HG03135 (cell line): ENCODE measurements at regions not wholly inside any gene's neighbourhood (a gene's known extent, or its start where the extent isn't known, plus 50 kb on each side); places are given as distances from the start of the nearest gene placed in this dataset.
"Not testable (repeated sequence)": the region's sequence is repeated elsewhere in the genome, so short reads cannot be mapped to it uniquely, and the experiment has no call there.

Experiments used
- ATAC-seq: cut with Tn5 transposase; IDR thresholded peaks from one replicate; pipeline ENCODE4 v1.9.1; 2021; ENCODE audit warnings: mild to moderate bottlenecking, moderate library complexity; ENCODE audit not compliant: unreplicated experiment

DNA sequence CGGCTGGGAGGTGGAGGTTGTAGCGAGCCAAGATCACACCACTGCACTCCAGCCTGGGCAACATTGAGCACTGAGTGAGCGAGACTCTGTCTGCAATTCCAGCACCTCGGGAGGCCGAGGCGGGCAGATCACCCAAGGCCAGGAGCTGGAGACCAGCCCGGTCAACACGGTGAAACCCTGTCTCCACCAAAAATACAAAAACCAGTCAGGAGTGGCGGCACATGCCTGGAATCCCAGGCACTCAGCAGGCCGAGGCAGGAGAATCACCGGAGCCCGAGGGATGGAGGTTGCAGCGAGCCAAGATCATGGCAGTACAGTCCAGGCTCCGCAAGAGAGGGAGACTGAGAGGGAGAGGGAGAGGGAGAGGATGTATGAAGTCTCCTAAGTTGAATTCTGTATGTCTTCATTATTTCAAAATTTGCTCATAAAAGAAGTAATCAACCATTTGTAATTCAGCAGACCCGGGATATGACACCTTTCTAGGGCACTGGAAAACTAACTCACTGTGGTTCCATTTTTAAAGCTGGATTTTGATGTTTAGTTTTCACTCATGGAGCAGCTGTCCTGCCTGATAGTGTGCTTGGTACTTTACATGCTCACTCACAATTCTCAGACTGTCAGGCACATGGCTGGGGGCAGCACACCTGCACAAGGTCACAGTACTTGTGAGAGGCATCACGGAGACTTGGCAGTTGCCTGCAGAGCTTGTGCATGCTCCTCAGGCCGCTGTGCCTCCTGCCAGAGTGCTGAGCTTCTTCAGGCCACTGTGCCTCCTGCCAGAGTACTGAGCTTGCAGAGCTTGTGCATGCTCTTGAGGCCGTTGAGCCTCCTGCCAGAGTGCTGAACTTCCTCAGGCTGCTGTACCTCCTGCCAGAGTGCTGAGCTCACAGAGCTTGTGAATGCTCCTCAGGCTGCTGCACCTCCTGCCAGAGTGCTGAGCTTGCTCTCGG, 106.2 kb downstream of the ERMARD start:
- no peak for ATAC-seq

DNA sequence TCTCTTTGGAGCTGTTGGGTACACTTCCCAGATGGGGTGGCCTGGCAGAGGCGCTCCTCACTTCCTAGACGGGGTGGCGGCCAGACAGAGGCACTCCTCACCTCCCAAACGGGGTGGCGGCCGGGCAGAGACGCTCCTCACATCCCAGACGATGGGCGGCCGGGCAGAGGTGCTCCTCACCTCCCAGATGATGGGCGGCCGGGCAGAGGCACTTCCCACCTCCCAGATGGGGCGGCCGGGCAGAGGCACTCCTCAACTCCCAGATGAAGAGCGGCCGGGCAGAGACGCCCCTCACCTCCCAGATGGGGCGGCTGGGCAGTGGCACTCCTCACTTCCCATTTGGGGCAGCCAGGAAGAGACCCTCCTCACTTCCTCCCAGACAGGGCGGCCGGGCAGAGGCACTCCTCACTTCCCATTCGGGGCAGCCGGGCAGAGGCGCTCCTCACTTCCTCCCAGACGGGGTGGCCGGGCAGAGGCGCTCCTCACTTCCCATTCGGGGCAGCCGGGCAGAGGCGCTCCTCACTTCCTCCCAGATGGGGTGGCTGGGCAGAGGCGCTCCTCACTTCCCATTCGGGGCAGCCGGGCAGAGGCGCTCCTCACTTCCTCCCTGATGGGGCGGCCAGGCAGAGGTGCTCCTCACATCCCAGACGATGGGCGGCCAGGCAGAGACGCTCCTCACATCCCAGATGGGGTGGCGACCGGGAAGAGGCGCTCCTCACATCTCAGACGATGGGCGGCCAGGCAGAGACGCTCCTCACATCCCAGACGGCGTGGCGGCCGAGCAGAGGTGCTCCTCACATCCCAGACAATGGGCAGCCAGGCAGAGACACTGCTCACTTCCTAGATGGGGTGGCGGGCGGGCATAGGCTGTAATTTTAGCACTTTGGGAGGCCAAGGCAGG, 105.3 kb downstream of the ERMARD start:
- not testable (repeated sequence) for ATAC-seq

DNA sequence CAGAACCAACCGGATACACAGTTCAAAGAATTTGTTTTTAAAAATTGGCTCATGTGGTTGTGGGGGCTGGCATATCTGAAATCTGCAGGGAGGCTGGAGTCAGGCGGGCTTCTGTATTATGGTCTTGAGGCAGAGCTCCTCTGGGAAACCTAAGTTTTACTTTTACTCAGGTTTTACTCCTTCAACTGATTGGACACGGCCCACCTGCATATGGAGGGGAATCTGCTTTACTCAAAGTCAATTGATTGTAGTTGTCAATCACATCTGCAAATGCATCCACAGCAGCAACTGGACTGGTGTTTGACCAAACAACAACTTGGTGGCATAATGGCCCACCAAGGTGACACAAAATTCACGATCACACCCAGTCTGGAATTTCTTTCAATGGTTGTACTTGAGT, 103.4 kb downstream of the ERMARD start:
- no peak for ATAC-seq

DNA sequence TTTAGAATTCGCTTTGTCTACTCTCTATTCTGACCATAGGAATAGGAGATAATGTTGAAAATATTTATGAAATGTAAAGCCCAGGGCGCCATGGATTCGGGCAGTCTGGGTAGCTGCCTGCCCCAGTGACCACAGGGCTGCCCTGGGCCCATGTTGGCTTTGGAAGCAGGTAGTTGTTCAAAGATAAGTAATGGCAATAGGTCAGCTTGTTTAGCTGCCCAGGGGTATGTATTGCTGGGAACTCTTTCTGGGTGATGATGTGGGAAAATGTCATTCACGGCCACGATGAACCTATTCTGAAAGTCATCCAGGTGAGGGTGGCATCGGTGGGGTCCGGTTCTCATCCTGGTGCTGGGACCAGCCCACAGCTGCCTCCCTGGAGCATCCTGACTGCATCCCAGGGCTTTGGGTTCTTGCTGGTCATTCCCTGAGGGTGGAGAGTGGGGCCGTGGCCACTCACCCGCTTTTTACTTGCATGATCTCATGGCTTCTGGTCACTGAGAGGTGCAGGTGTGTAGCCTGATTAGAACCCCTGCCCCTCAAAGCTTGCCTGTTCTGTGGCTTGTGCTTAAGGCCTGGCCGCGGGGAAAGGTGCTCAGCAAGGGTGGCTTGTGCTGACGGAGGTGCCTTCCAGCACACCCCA, 102.8 kb downstream of the ERMARD start:
- no peak for ATAC-seq

DNA sequence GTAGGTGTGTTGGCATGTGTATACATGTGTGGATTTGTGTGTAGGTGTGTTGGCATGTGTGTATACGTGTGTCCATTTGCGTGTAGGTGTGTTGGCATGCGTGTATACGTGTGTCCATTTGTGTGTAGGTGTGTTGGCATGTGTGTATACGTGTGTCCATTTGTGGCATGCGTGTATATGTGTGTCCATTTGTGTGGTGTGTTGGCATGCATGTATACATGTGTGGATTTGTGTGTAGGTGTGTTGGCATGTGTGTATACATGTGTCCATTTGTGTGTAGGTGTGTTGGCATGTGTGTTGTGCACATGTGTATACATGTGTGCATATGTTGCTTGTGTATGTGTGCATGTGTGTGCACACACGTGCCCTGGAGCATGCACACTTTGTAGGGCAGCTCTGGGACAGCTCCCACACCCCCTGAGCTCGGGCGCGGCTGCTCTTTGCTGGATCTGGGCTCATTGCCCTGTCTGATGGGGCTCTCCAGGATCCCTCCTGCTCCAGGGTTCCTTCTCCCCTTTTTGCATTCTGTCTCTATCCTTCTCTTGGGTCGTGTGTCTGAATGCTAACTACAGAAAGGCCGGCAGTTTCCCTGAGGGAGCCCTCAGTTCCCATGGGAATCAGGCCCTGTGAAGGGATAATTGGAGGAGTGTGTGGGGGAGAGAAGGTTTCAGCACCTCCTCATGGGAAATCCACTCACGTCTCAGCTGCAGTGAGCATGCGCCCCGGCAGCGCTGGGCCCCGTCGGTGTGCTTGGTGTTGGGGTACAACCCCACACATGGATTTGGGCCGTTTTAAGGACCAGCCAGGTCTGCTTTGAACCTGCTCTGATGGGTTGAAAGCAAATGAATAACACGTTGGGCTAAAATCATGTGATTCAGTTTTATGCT, 102.0 kb downstream of the ERMARD start:
- no peak for ATAC-seq

- no peak for ATAC-seq
These were observed 101.2 kb downstream of the ERMARD start for GRCh38 chr6:169852504-169853195.

- ATAC-seq = no peak
These were observed 100.5 kb downstream of the ERMARD start for GRCh38 chr6:169851641-169852503.

DNA sequence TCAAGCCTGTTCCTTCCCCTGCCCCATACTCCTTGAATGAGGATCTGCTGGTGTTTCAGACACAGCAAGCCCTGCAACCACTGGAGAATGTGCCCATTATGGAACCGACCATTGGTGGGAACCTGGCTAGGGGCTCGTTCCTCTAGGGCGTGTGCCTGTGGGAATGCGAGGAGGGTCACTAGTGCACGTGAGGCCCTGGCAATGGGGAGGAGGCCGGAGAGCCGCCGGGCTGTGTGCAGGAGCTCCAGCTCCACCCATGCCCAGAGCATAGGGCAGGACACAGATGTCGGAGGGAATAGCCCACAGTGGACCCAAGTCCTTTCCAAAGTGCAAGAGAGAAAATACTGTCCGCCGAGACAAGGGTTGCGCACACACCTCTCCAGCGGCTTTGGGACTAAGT, 99.3 kb downstream of the ERMARD start:
- no peak for ATAC-seq

DNA sequence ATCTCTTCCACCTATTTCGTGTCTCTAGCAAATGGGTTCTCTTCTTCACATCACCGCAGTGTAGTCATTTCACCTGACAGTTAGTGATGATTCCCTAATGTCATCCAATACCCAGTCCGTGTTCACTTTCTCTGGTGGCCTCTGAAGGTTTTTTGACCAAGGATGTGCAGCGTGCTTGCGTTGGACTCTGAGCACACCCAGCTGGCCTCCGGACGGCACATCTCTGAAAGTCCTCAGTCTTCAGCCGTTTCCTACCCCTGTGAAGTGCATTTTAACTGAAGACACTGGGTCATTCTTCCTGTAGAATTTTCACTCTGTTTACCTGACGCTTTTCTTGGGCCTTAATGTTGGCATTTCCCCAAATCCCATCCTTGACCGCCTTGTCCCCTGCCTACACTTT, 98.7 kb downstream of the ERMARD start:
- ATAC-seq = no peak

DNA sequence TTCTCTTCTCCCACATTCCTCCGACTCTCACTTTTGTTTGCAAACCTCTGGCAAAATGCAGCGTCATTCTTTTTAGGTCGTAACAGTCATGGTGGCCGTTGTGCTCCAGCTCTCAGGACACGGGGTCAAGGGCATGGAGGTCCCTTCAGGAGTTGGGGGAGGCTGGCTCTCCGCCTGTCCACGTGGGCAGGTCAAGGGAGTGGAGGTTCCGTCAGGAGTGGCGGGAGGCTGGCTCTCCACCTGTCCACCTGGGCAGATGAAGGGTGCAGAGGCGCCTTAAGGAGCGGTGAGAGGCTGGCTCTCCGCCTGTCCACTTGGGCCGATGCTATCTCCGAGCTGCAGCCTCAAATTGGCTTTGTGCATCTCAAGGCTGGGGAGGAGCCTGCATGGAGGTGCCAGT, 98.0 kb downstream of the ERMARD start:
- ATAC-seq = no peak

DNA sequence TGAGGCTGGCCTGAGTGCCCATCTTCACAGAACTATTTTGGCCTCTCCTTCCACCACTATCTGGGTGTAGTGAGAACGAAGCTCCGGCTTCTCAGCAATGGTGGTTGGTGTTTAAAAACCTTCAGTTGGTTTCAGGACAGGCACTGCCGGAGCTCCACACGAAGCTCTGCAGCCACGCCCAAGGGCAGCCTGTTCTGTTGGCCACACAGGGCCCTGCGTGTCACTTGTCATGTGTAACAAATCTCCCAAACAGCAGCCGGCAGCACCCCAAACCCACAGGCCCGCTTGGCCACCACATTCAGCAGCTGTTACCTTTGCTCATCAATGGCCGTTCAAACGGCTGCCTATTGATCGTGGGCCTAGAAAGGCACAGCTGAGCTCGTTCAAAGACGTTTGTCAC, 97.5 kb downstream of the ERMARD start:
- ATAC-seq = no peak

DNA sequence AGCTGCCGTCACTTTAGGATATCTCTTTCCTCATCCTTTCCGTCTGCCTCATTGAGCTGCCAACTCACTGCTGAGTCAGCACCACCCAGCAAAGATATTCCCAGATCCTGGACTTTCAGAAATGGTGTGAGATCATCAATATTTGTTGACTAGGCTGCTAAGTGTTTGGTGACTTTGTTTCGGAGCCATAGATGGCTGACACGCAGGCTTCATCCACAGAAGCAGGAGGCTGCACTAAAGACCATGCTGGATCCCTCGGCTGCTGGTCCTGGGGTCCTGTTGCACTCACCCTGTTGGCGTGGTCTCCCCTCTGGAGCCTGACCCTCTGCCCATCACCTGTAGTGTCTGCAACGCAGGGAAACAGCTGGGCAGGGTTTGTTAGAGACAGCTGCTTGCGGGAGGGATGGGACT, 96.5 kb downstream of the ERMARD start:
- no peak for ATAC-seq

- no peak for ATAC-seq
These were observed 95.8 kb downstream of the ERMARD start for GRCh38 chr6:169847141-169847674.

DNA sequence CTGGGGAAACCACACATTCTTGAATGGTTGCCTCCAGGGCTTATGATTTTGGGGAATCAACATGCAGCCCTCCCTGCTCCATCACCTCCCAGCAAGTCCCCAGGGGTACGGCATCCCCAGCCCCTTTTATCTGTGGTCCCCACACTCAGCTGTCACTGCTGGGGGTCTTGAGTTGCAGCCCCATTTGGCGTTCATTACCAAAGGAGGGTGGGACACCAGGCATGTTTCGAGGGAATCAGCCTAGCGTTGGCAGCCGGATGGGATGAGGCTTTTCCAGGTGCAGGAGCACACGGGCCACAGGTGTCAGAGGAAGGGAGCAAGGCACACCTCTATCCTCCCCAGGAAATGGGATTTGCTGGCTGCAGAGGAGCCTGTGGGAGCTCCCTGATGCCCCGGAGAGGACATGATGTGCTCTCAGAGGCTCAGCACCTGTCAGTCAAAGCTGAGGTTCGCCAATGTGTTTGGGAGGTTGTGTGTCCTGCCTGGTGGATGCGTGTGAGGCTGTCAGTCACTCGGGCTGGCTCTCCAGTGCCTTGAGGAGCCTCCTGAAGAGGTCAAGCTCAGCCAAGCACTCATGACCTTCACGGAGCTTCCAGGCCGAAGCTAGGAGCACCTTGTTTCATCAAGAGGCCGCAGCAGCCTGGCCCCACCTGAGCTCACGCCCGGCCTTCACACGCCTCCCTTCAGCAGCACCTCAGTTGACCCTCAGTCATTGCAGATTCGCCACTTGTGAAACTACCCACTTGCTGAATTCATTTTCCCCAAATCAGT, 95.0 kb downstream of the ERMARD start:
- no peak for ATAC-seq

DNA sequence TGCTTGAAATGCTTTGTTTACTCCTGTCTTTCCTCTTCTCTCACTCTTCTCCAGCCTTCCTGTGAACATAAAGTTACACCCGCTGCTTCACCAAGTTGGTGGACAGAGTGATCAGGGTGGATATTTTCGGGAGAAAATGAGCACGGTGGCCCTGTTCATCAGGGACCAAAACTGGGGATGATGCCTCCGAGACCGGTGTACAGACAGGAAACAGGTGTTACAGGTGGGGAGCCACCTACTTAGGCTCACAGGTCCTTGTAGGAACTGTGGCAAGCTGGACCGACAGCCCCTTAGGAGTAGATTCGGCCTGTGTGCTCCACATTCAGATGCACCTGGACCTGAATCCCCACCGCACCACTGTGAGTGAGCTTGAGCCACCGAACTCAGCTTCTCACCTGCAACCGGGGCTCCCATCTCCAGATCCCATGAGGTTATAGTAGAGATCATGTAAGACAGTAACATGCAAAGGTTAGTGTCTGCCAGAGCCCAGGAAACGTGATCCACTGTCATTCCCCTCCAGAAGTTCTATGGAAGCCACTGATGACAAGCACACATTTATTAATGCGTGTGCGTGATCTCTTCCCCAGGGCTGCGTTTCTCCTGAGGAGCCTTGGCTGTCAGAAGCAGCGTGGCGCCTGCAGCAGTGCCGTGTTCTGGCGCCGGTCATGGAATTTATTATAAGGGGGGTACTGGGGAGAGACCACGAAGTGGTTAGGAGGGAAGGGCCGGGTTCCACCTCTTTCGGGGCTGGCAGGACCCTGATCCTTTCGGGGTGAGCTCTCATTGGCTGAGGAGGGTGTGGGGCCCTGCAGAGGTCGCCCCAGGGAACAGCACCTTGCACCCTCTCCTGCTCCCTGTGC, 94.2 kb downstream of the ERMARD start:
- ATAC-seq = no peak

- ATAC-seq = no peak
These were observed 93.5 kb downstream of the ERMARD start for GRCh38 chr6:169844946-169845345.

DNA sequence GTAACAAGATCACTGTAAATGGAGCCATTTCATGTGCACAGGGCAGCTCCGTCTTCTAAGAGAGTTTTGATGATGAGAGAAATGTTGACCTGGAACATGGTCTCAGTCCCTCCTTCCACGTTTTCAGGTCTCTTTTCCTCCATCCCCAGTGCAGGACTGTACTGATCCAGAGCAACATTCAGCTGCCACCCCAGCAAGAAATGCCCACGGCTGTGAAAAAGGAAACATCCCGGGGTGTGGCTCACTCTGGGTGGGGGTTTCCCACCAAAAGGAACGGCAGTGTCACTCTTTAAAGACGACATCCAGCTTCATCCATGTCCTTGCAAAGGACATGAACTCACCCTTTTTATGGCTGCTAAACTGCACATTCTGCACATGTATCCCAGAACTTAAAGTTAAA, 92.6 kb downstream of the ERMARD start:
- ATAC-seq = no peak
